ENCODE measurements at regions not wholly inside any gene's neighbourhood (a gene's known extent, or its start where the extent isn't known, plus 50 kb on each side); places are given as distances from the start of the nearest gene placed in this dataset.

DNA sequence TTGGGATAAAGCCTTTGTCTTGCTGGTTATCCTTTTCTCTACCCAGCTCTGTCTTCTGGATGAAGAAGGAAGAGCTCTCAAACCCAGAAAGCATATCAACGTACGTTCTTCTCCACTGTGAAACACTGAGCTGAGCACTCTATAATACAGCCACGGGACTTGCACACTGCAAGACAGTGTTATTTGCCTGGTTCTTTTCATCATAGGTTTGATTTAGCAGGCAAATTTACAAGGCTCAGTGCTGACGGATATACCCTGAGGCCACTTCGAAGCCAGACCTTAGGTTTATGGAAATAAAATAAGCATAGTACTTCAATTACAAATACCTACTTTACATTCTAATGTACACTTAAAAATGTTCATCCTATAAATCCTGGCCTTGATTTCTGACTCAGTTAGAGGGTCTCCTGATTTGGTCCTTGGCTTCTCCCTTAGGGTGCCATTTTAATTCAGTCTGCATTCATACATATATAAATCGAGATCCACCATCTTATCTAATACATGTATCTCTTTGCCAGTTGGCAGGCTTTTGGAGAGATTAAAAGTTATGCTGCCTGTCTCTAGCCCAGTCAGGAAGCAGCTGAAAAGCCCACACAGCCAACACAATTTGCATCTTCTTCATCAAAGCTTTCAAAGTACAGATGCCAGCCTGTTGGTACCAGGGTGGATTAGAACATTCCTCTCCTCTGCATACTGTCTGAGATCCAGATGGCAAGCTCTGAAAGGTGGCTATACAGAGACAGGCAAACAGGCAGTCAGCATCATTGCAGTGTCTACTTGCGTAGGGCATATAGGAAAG, 194.4 kb downstream of the DEPDC1B start:
- Histone ChIP-seq H3K36me3 (no peaks in the 10 kb centered on the region), H3K9me3 (no peaks in the 10 kb centered on the region), H3K4me3 (no peak overlapping the region), H3K27me3 (no peaks in the 10 kb centered on the region), H3K27ac (peak overlapping the region in 1 of 4 donors; percentile 50), H3K4me1 (no peaks in the 10 kb centered on the region)
- TF ChIP-seq, protein P1, sequence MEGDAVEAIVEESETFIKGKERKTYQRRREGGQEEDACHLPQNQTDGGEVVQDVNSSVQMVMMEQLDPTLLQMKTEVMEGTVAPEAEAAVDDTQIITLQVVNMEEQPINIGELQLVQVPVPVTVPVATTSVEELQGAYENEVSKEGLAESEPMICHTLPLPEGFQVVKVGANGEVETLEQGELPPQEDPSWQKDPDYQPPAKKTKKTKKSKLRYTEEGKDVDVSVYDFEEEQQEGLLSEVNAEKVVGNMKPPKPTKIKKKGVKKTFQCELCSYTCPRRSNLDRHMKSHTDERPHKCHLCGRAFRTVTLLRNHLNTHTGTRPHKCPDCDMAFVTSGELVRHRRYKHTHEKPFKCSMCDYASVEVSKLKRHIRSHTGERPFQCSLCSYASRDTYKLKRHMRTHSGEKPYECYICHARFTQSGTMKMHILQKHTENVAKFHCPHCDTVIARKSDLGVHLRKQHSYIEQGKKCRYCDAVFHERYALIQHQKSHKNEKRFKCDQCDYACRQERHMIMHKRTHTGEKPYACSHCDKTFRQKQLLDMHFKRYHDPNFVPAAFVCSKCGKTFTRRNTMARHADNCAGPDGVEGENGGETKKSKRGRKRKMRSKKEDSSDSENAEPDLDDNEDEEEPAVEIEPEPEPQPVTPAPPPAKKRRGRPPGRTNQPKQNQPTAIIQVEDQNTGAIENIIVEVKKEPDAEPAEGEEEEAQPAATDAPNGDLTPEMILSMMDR (IDR thresholded peaks at IDR 0.05), result no peak
- TF ChIP-seq POLR2A (IDR thresholded peaks at IDR 0.05), result no peak
- DNase-seq, result no peak

DNA sequence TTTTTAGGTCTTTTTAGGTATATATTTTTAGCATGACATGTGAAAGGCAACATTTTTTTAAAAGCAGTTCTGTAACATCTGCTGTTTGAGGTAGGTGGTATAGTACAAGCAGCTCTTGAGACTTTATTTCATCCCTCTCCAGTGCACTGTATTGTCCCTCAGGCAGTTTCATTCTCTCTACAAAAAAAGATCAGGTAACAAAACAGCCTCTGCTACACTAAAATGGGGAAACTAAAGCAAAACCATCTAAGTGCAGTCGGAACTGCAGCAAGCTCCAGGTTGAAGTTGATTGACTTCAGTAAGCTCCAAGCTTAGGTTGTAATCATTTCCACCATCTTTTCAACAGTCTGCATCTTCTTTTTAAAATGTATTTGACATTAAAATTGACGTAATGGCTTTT, 195.6 kb downstream of the DEPDC1B start:
- H3K4me1 ChIP-seq, result no peaks in the 10 kb centered on the region
- no peak for DNase-seq
- TF ChIP-seq POLR2A (IDR thresholded peaks at IDR 0.05), result no peak
- TF ChIP-seq, protein P1 (IDR thresholded peaks at IDR 0.05), result no peak
- H3K4me3 ChIP-seq, result no peak overlapping the region
- no peaks in the 10 kb centered on the region for H3K27me3 ChIP-seq
- H3K36me3 ChIP-seq, result no peaks in the 10 kb centered on the region
- H3K27ac ChIP-seq, result peak overlapping the region in 1 of 4 donors; percentile 50
- H3K9me3 ChIP-seq, result no peaks in the 10 kb centered on the region

DNA sequence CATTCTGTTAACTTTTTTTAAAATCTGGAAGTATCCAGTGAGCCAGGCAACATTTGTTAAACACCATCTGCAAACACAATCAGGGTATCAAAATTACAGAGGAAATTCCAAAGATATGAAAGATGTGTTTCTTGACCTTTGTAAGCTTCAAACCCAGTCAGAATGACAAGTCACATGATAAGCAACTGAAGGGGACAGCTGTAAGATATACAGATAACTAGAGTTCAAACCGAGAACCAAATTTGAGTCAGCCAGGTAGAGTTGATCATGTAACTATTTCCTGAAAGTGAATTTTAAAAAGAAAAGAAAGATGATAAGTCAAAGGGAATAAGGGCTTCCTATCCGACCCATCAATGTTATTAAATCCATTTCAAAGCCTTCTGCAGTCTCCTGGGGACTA, 196.2 kb downstream of the DEPDC1B start:
- no peaks in the 10 kb centered on the region for H3K27me3 ChIP-seq
- H3K4me1 ChIP-seq, result no peaks in the 10 kb centered on the region
- no peak overlapping the region for H3K27ac ChIP-seq
- TF ChIP-seq POLR2A (IDR thresholded peaks at IDR 0.05), result no peak
- TF ChIP-seq, protein P1 (IDR thresholded peaks at IDR 0.05), result no peak
- H3K36me3 ChIP-seq, result no peaks in the 10 kb centered on the region
- no peak overlapping the region for H3K4me3 ChIP-seq
- no peaks in the 10 kb centered on the region for H3K9me3 ChIP-seq
- no peak for DNase-seq

DNA sequence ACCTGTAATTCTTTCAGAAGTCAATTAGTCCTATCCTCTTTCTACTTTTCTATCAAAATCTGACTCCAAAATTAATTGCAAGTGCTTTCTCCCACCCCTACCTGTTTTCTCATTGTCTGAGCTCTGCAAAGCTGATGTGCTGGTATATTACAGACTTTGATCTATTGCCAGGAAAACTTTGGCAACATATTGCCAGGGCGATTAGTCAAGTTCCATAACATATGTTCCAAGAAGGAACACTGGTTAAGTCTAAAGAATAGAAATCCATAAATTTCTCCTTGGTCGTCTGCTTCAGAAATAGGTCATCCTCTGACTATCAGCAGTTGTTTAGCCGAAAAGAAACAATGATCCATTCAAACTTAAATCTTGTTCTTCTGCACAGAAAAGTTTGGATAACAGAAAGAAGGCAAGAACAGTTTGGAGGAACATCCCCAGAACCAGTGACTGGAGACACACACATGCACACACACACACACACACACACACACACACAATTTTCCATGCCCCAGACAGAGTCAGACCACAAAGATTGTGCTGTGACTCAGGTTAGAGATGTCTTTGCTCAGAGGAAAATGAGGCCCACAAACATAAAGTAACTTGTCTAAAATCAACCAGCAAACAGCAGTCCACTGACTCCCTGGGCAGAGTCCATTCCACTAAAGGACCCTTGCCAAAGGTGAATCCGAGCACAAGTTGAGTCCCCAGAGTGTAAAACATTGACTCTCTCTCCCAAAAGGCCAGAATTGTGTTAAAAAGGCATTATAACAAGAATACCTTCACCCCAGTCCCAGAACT, 202.1 kb downstream of the DEPDC1B start:
- H3K27me3 ChIP-seq, result no peaks in the 10 kb centered on the region
- peak overlapping the region in 1 of 4 donors; percentile 33 for H3K27ac ChIP-seq
- TF ChIP-seq, protein P1 (IDR thresholded peaks at IDR 0.05), result no peak
- no peak for TF ChIP-seq POLR2A (IDR thresholded peaks at IDR 0.05)
- H3K4me1 ChIP-seq, result no peaks in the 10 kb centered on the region
- H3K9me3 ChIP-seq, result no peaks in the 10 kb centered on the region
- no peak for DNase-seq
- no peaks in the 10 kb centered on the region for H3K36me3 ChIP-seq
- no peak overlapping the region for H3K4me3 ChIP-seq

DNA sequence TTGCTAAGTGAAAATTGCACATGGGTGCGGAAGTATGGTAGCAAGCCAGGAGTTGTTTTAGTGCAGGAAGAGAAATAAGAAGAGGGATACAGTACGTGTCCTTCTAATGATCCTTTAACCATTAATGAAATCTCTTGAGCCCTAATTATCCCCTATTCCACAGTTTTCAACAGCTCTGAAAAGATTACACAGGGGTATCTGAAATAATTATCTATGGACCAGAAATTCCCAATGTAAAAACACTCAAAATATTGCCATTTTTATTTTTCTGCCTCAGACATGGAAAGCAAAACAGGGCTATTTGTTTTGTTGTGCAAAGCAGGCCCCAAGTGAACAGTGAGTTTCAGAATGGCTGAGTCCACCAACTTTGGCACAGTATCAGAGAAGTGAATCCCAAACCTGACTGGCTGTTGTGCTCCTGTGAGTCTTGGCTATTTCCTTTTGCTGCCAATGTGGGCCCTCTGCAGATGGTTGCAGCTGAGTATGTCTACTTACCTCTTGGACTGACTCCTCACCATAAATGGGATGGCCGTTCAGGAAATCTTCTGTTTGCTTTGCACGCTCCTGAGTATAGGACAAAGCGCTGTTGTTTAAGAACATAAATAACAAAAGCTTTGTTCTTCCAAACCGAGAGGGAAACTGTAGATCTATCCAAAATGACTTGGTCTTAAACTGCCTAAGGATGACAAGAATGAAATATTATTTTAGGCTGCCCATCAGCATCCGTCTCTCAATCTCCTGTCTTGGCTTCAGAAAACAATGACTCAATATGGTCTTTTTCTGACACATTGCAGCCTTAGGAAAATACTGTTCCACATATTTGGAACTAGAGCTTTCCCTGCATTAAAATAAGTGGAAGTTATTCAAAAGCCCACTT, 204.1 kb downstream of the DEPDC1B start:
- Histone ChIP-seq H3K27ac (peak overlapping the region in 1 of 4 donors; percentile 21), H3K4me3 (no peak overlapping the region), H3K4me1 (no peaks in the 10 kb centered on the region), H3K27me3 (no peaks in the 10 kb centered on the region), H3K36me3 (no peaks in the 10 kb centered on the region), H3K9me3 (no peaks in the 10 kb centered on the region)
- no peak for DNase-seq
- TF ChIP-seq, protein P1 (IDR thresholded peaks at IDR 0.05), result no peak
- TF ChIP-seq POLR2A (IDR thresholded peaks at IDR 0.05), result no peak
